K562 (cell line): ENCODE measurements at regions not wholly inside any gene's neighbourhood (a gene's known extent, or its start where the extent isn't known, plus 50 kb on each side); places are given as distances from the start of the nearest gene placed in this dataset.

Source experiments
- ATAC-seq: fragments of 200-7000 bp; cut with Tn5 transposase; 3 replicates; pipeline ENCODE4 v1.9.1; 2020; ENCODE audit warnings: moderate library complexity
- BruUV-seq: library from RNA; stranded (reverse); fragments of 400-500 nt; replicated peaks from 2 replicates; lab custom pipeline; 2021; lab: Mats Ljungman, UMichigan
- CTCF ChIA-PET: fragments of 300-600 bp; formaldehyde crosslinking; extraction: SDS; loops from one replicate; lab custom pipeline; 2021; ENCODE audit warnings: low intra/inter-chr PET ratio; lab: Yijun Ruan, JAX
- POLR2A ChIA-PET: fragments of 300-600, 350-650 bp; sonication (Branson Sonifier 250); formaldehyde crosslinking; extraction: SDS; loops from one replicate; lab custom pipeline; 2021; ENCODE audit warnings: antibody characterized with exemption, inconsistent platforms; lab: Yijun Ruan, JAX
- DNase-seq, 4 experiments: peaks; one replicate each; pipeline versions ENCODE4 v3.0.0 to v3.0.0-alpha.2; 2011 to 2018; ENCODE audit warnings: low spot score in 3 of 4, mixed read lengths in 3 of 4; ENCODE audit errors: extremely low read depth in 1 of 4
- FAIRE-seq: peaks from 2 replicates; lab custom pipeline; 2011; peaks lifted over from hg19 to GRCh38; lab: Jason Lieb, UNC
- H2AFZ ChIP-seq: 2 replicates; pipeline ENCODE4 v1.6.0; 2011; ENCODE audit warnings: low read depth, low read length, control low read depth, inconsistent platforms
- H3K27ac ChIP-seq: fragments of 200-600 bp; 3 replicates; pipeline ENCODE4 v1.8.0; 2011; ENCODE audit warnings: low read depth, mild to moderate bottlenecking, control low read depth, inconsistent platforms, low read length, moderate library complexity, mixed read lengths; ENCODE audit errors: extremely low read depth
- H3K27me3 ChIP-seq, 2 experiments: fragments of 300-600 bp in 1 of 2; 2 replicates in 1 of 2; 3 replicates in 1 of 2; pipeline versions ENCODE4 v1.6.0 to v1.8.0; 2011; ENCODE audit warnings: inconsistent platforms in 2 of 2, low read length in 2 of 2, mild to moderate bottlenecking in 1 of 2, mixed read lengths in 1 of 2, moderate library complexity in 1 of 2; ENCODE audit not compliant: control insufficient read depth in 2 of 2, insufficient read depth in 2 of 2
- H3K36me3 ChIP-seq: fragments of 300-600 bp; 3 replicates; pipeline ENCODE4 v1.8.0; 2011; ENCODE audit warnings: mild to moderate bottlenecking, low read length, inconsistent platforms; ENCODE audit not compliant: control insufficient read depth, insufficient read depth
- H3K4me1 ChIP-seq, 2 experiments: fragments of 200-600 bp in 1 of 2; replicated peaks in 1 of 2; 2 replicates in 1 of 2; 3 replicates in 1 of 2; pipeline versions ENCODE4 v1.5.1 to v1.8.0; 2011; ENCODE audit warnings: inconsistent platforms in 2 of 2, low read length in 2 of 2, mild to moderate bottlenecking in 1 of 2, mixed read lengths in 1 of 2, moderate library complexity in 1 of 2; ENCODE audit not compliant: control insufficient read depth in 2 of 2, insufficient read depth in 2 of 2
- H3K4me2 ChIP-seq: 2 replicates; pipeline ENCODE4 v1.6.1; 2011; ENCODE audit warnings: low read length, control low read depth, inconsistent platforms, mixed read lengths; ENCODE audit not compliant: insufficient read depth
- H3K4me3 ChIP-seq: fragments of 200-600 bp; sonication (generic), shearing (Covaris generic); 2 replicates; pipeline ENCODE4 v1.5.1; 2016; ENCODE audit warnings: control low read depth, inconsistent platforms
- H3K79me2 ChIP-seq: fragments of 200-600 bp; 3 replicates; pipeline ENCODE4 v1.8.0; 2011; ENCODE audit warnings: low read length, inconsistent platforms; ENCODE audit not compliant: control insufficient read depth, insufficient read depth
- H3K9ac ChIP-seq, 2 experiments: 2 replicates each; pipeline versions ENCODE4 v1.6.0 to v1.6.1; 2011; ENCODE audit warnings: low read depth in 2 of 2, low read length in 2 of 2, control low read depth in 1 of 2, inconsistent platforms in 1 of 2, mild to moderate bottlenecking in 1 of 2, mixed read lengths in 1 of 2; ENCODE audit not compliant: insufficient read depth in 1 of 2
- H3K9me1 ChIP-seq: one replicate; pipeline ENCODE4 v1.6.0; 2011; ENCODE audit warnings: inconsistent platforms, mild to moderate bottlenecking, low read length, moderate library complexity; ENCODE audit not compliant: control insufficient read depth, insufficient read depth
- H3K9me3 ChIP-seq: replicated peaks from 2 replicates; pipeline ENCODE4 v1.5.1; 2011; ENCODE audit warnings: low read depth, low read length, inconsistent platforms; ENCODE audit not compliant: control insufficient read depth, insufficient read depth
- H4K20me1 ChIP-seq: replicated peaks from 2 replicates; pipeline ENCODE4 v1.6.1; 2011; ENCODE audit warnings: low read length, inconsistent platforms, mixed read lengths; ENCODE audit not compliant: control insufficient read depth, insufficient read depth
- ELF1 ChIP-seq: fragments of 200-800 bp; sonication (Bioruptor generic); IDR thresholded peaks from 2 replicates; pipeline ENCODE4 v1.6.1; 2016; ENCODE audit warnings: missing genetic modification characterization, missing compliant biosample characterization
- HLTF ChIP-seq: fragments of 450-650 bp; IDR thresholded peaks from 2 replicates; pipeline ENCODE4 v1.6.1; 2016
- MXI1 ChIP-seq: IDR thresholded peaks from 2 replicates; pipeline ENCODE4 v1.6.1; 2011; ENCODE audit warnings: low read depth, mild to moderate bottlenecking, improper control_type of control experiment, low read length
- RBBP5 ChIP-seq: fragments of 200-600 bp; sonication (generic); IDR thresholded peaks from 2 replicates; pipeline ENCODE4 v1.6.1; 2012; ENCODE audit warnings: borderline replicate concordance, mild to moderate bottlenecking, low read length, control low read depth, inconsistent platforms; ENCODE audit not compliant: insufficient read depth, poor library complexity, severe bottlenecking
- RBM34 ChIP-seq: fragments of 200-400 bp; formaldehyde crosslinking; IDR thresholded peaks from 2 replicates; pipeline ENCODE4 v1.6.1; 2018; ENCODE audit warnings: low read length, borderline replicate concordance; ENCODE audit not compliant: insufficient read depth
- STAT5A ChIP-seq: IDR thresholded peaks from 2 replicates; pipeline ENCODE4 v1.6.1; 2012; ENCODE audit warnings: low read length, inconsistent platforms, borderline replicate concordance
- THAP7 ChIP-seq: fragments of 250-450 bp; sonication (Bioruptor Pico); IDR thresholded peaks from 2 replicates; pipeline ENCODE4 v1.5.0; 2021
- WGBS: fragments of 100-300 bp; shearing (Covaris generic); methylation state at CpG from one replicate; pipeline ENCODE4 v1.1.6; 2016; ENCODE audit warnings: low coverage, mixed read lengths; ENCODE audit not compliant: insufficient coverage; ENCODE audit errors: missing lambda C conversion rate; 5-methylcytosine and 5-hydroxymethylcytosine counted together
- in situ Hi-C: fragments of 300-500 bp; cut with MboI; formaldehyde crosslinking; loops from 4 replicates; pipeline ENCODE4 v1.15.0; 2018; ENCODE audit warnings: inconsistent platforms, mixed read lengths
- intact Hi-C: fragments of 100-400 bp; cut with micrococcal nuclease; formaldehyde crosslinking; loops from 2 replicates; pipeline ENCODE4 v1.14.2; 2022

- TF ChIP-seq RBBP5, result peak; percentile 64
- no peak for TF ChIP-seq MXI1
These were observed 249.3 kb upstream of the CIBAR2 start (continued) for GRCh38 chr16:85361441-85362118.

GRCh38 chr16:85362443-85362842 lies 250.2 kb upstream of the CIBAR2 start:
- WGBS, result 61% methylated on average over 6 of the region's 6 CpGs
- Histone ChIP-seq H3K79me2 (peaks cover 6% of the 10 kb centered on the region; the same call in 2 of the 3 replicates), H3K4me1 (peaks cover 37 to 85% of the 10 kb centered on the region in 2 experiments), H3K4me2 (no peak overlapping the region), H3K27ac (no peak overlapping the region), H2AFZ (no peak overlapping the region), H4K20me1 (no peaks in the 10 kb centered on the region), H3K4me3 (no peak overlapping the region), H3K9me3 (no peaks in the 10 kb centered on the region), H3K27me3 (no peaks in the 10 kb centered on the region), H3K9me1 (peaks cover 3% of the 10 kb centered on the region), H3K36me3 (no peaks in the 10 kb centered on the region), H3K9ac (no peak overlapping the region; a peak in 1 of 4 replicates)
- BruUV-seq, result no TSS peak
- no peak for TF ChIP-seq ELF1 (tag)
- peak; percentile 93 for TF ChIP-seq HLTF
- TF ChIP-seq THAP7 (CRISPR knock-in tag), result no peak
- TF ChIP-seq RBM34, result no peak
- no peak for TF ChIP-seq STAT5A
- intact Hi-C loops, result no loop called here
- ChIA-PET CTCF (no interaction called here), POLR2A (interaction anchor here (0.7 kb wide), 1 partner anchor 10 kb away, joined by 3 read pairs; no protein-coding TSS in a partner anchor)
- ATAC-seq (no peak), FAIRE-seq (peak; percentile 46), DNase-seq (no peak)
- in situ Hi-C loops, result loop anchor here (10.0 kb wide), 1 partner anchor 248 kb away; the partner anchor contains the start of gene CIBAR2
